ENCODE measurements at regions not wholly inside any gene's neighbourhood (a gene's known extent, or its start where the extent isn't known, plus 50 kb on each side); places are given as distances from the start of the nearest gene placed in this dataset.

DNA sequence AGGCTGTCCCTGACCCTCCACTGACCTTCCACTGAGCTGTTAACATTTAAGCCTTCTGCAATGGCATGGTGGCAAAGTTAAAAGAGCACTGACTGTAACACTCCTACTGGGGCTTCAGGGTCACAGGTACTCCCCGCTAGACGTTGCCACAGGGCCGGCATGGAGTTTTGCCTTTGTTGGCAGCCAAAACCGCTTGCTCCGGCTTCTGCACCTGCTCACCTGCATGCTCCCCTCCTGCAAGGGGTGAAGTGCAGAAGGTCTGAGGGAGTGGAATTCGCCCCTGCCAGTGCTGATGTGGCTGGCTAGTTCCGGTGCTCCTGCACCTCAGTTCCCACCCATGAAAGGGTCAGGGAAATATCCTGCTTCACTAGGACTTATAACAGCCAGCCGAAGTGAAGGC lies 571.4 kb downstream of the RAPGEF2 start:
- H3K14ac ChIP-seq (ENCODE audit: insufficient read length), result no peak overlapping the region
- H3K4me2 ChIP-seq (ENCODE audit: insufficient read depth in 1 of 2, low read depth in 2 of 2, low read length in 2 of 2), result no peak overlapping the region
- H3K9ac ChIP-seq (replicated peaks in 1 of 4; ENCODE audit: extremely low read depth in 1 of 4, low read depth in 3 of 4, low read length in 3 of 4), result no peak overlapping the region
- no peaks in the 10 kb centered on the region for H3K27me3 ChIP-seq (replicated peaks in 1 of 4; ENCODE audit: control insufficient read depth in 3 of 4, extremely low read depth in 1 of 4, insufficient read depth in 3 of 4, low read length in 3 of 4)
- H3K9me3 ChIP-seq (ENCODE audit: insufficient read depth in 2 of 2, low read depth in 1 of 2, low read length in 1 of 2), result 0 out of 4 replicates have a peak, but pooled peaks cover 0 to 2% of the 10 kb centered on the region in 2 experiments
- no peak overlapping the region for H2BK120ac ChIP-seq (replicated peaks; ENCODE audit: low read depth, low read length)
- H2BK12ac ChIP-seq (ENCODE audit: low read depth, low read length), result no peak overlapping the region
- DNase-seq (ENCODE audit: low read depth in 1 of 2, low spot score in 2 of 2) (no peak), FAIRE-seq (no peak)
- no peak for TF ChIP-seq CTBP2 (IDR thresholded peaks at IDR 0.05; ENCODE audit: borderline replicate concordance, insufficient read depth, insufficient read length, low read length)
- no peak for TF ChIP-seq YY1 (IDR thresholded peaks at IDR 0.05; ENCODE audit: low read depth, low read length)
- no peak for TF ChIP-seq CEBPB (IDR thresholded peaks at IDR 0.05; ENCODE audit: low read depth, low read length)
- no peak for TF ChIP-seq BCL11A (IDR thresholded peaks at IDR 0.05; ENCODE audit: low read depth in 2 of 2, low read length in 2 of 2)
- H4K5ac ChIP-seq (ENCODE audit: insufficient read length, low read depth, low read length), result no peak overlapping the region
- no peaks in the 10 kb centered on the region for H3K79me2 ChIP-seq (ENCODE audit: control insufficient read depth in 1 of 2, insufficient read depth in 2 of 2, low read length in 2 of 2)
- H3K4ac ChIP-seq (replicated peaks; ENCODE audit: insufficient read length, low read depth, low read length), result no peak overlapping the region
- peak overlapping the region; percentile 7; the same call in 1 of the 2 replicates for H2BK20ac ChIP-seq (ENCODE audit: low read length)
- H3K23ac ChIP-seq (ENCODE audit: insufficient read length), result no peak overlapping the region
- H2BK15ac ChIP-seq (ENCODE audit: low read length), result no peak overlapping the region
- no peaks in the 10 kb centered on the region for H3K23me2 ChIP-seq (ENCODE audit: low read depth, low read length)
- ChIA-PET POLR2A (ENCODE audit: partially characterized antibody) (no interaction called here), CTCF (ENCODE audit: partially characterized antibody) (no interaction called here)
- H4K8ac ChIP-seq (ENCODE audit: extremely low read depth, insufficient read depth, low read length), result no peak overlapping the region
- H2AK5ac ChIP-seq (ENCODE audit: low read depth, low read length), result no peak overlapping the region
- H3K56ac ChIP-seq (replicated peaks; ENCODE audit: insufficient read length, low read depth, low read length), result no peak overlapping the region
- H3K18ac ChIP-seq (ENCODE audit: extremely low read depth, low read length), result no peak overlapping the region
- H3K27ac ChIP-seq (ENCODE audit: low read depth, low read length), result no peak overlapping the region
- H3K36me3 ChIP-seq (ENCODE audit: control insufficient read depth in 2 of 4, insufficient read depth in 4 of 4, low read length in 3 of 4), result no peaks in the 10 kb centered on the region
- no peak overlapping the region for H2BK5ac ChIP-seq (ENCODE audit: low read depth, low read length)
- 88% methylated on average over 8 of the region's 8 CpGs; no CpG with 5 or more reads in 1 of the 2 experiments for WGBS, 2 experiments (ENCODE audit: extremely low coverage in 1 of 2, insufficient coverage in 1 of 2, insufficient read length in 1 of 2, insufficient replicate concordance in 2 of 2, low coverage in 1 of 2, low lambda C conversion rate in 2 of 2, missing lambda C conversion rate in 1 of 2)
- no peak overlapping the region for H2AFZ ChIP-seq (ENCODE audit: low read length)
- H3K4me3 ChIP-seq (ENCODE audit: extremely low read depth in 1 of 4, insufficient read depth in 2 of 4, low read depth in 3 of 4, low read length in 4 of 4), result no peak overlapping the region
- no peaks in the 10 kb centered on the region for H3K79me1 ChIP-seq (ENCODE audit: low read depth, low read length)
- no peaks in the 10 kb centered on the region for H4K20me1 ChIP-seq (replicated peaks in 1 of 2; ENCODE audit: control insufficient read depth in 1 of 2, insufficient read depth in 2 of 2, low read length in 2 of 2)
- no peaks in the 10 kb centered on the region for H3K4me1 ChIP-seq (replicated peaks in 1 of 4; ENCODE audit: control insufficient read depth in 3 of 4, insufficient read depth in 4 of 4, low read length in 3 of 4)
- H4K91ac ChIP-seq (replicated peaks; ENCODE audit: insufficient read length, low read length), result no peak overlapping the region

Measured in H1 (cell line).